SH-SY5Y (cell line): ENCODE measurements at regions not wholly inside any gene's neighbourhood (a gene's known extent, or its start where the extent isn't known, plus 50 kb on each side); places are given as distances from the start of the nearest gene placed in this dataset.

ENCODE experiments used
- GATA2 ChIP-seq: IDR thresholded peaks from 2 replicates; pipeline ENCODE4 v1.6.1; 2011; ENCODE audit warnings: mild to moderate bottlenecking, low read depth, low read length
- GATA3 ChIP-seq: IDR thresholded peaks from 2 replicates; pipeline ENCODE4 v1.6.1; 2011; ENCODE audit warnings: low read depth, mild to moderate bottlenecking, low read length, moderate library complexity

DNA sequence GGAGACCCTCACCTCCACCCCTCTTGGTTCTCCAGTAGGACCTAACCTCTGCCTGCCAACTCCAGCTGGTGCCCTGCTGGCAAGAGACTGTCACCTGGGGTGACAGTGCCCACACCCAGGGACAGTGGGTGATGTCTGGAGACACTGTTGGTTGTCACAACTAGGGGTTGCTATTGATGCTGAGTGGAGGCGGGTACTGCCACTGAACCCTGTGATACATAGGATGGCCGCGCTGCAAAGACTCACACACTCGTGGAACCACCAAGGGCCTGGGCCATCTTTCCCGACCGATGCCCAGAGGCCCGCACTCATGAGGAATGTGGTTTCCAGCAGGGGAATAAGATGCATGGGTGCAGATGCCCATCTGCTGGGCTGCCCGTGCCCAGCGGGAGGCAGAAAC, 143.2 kb downstream of the SHANK2 start:
- TF ChIP-seq GATA3: no peak
- no peak for TF ChIP-seq GATA2

DNA sequence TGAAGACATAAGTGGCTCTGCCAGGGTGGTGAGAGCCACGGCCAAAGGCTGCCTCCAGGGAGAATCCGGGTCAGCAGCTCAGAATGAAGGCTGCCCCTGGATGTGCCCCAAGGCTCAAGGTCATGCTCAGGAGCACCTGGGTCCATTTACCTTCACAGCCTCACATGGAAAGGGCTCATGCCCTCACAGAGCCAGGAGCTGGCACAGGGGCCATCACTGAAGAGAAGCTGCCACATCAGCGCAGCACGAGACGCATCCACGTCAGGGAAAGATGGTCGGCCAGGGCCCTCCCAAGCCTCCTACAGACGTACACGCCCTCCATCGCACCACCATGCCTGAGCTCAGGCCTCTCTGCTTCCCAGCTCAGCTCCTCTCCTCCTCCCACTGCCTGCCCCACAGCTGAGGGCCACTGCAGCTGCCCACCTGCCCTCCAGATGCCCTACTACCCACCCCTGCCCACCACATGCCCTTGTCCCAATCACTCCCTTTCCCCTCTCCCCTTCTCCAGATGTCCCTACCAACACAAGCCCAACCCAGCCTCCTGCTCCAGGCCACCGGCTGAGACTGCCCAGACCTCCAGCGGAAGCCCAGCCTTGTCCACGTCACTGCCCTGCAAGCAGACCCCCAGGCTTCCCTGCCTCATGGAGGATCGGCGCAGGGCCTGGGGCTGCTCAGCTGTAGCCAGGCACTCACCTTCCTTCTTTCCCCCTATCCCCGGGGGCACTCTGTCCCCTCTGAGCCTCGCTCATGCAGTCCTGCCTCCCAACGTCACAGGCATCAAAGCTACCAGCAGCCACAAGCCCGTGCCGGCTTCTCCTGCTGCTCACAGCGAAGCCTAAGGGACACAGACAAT, 144.1 kb downstream of the SHANK2 start:
- TF ChIP-seq GATA2: no peak
- no peak for TF ChIP-seq GATA3

DNA sequence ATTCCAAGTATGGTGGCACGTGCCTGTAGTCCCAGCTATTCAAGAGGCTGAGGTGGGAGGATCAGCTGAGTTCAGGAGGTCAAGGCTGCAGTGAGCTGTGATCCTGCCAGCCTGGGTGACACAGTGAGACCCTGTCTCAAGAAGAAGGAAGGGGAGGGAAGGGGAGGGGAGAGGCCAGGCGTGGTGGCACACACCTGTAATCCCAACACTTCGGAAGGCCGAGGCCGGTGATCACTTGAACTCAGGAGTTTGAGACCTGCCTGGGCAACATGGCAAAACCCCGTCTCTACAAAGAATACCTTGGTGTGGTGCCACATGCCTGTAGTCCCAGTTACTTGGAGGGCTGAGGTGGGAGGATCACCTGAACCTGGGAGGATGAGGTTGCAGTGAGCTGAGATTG, 145.7 kb downstream of the SHANK2 start:
- no peak for TF ChIP-seq GATA2
- TF ChIP-seq GATA3: no peak

DNA sequence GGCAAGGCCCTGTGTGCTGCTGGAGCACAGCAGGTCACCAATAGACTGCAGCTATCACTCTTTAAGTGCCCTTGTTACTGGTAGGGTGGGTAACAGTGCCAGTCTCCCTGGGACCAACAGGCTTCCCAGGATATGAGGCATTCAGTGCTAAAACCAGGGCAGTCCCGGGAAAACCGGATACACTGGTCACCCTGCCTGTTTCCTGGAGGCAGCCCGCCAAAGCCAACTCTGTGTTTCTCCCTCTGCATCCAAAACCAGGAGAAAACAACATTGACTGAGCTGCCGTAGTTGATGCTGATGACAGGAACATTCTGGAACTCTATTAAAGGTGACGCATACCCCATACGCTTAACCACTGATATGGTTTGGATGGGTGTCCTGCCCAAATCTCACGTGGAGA, 149.1 kb downstream of the SHANK2 start:
- TF ChIP-seq GATA2 (no peak), GATA3 (no peak)

DNA sequence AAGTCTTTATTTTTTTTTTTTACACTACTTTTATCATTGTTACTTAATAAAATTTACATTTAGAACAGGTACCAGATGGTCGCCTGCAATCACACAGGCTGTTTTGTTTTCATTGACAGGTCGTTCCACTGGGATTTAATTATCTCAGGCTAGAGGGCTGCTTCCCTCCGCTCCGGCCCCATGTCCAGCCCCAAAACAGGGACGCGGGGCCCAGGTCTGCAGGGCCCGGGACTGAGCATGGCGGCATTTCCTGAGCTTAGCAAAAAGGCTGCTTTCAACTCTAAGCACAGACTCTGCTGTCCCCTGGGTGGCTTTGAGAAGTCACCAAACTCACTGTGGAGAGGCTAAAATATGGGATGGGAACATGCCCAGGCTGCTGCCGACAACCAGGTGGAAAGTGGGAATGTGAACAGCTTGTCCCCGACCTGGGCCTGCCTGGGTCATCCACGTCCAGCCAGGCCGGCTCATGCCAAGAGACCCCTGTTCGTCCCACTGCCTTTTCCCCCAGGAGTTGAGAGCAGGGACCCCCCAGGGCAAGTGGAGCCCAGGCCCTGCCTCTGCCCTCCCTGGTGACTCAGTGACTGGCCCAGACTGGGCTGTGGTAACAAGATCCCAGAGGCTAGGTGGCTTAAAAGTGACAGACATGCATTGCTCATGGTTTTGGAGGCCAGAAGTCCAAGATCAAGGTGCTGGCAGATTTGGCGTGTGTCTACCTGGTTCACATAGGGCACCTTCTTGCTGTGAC, 150.0 kb downstream of the SHANK2 start:
- TF ChIP-seq GATA3: no peak
- TF ChIP-seq GATA2: no peak

DNA sequence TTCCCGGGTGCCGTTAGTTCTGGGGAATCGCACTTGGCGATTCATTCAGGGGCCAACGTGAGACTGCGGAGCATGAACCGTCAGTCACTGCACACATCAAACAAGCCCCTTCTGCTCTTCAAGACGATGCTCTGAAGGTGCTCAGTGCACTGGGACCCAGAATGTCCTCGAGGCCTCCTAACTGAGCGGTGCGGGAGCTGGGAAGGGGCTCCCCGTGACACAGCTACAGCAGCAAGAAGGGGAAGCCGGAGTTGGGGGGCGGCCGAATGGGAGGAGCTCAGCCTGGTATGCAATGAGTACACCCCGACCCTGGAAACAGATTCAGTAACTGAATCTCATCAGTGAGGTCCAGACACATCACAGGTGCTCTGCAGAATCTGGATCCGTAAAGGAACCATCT, 150.8 kb downstream of the SHANK2 start:
- no peak for TF ChIP-seq GATA2

DNA sequence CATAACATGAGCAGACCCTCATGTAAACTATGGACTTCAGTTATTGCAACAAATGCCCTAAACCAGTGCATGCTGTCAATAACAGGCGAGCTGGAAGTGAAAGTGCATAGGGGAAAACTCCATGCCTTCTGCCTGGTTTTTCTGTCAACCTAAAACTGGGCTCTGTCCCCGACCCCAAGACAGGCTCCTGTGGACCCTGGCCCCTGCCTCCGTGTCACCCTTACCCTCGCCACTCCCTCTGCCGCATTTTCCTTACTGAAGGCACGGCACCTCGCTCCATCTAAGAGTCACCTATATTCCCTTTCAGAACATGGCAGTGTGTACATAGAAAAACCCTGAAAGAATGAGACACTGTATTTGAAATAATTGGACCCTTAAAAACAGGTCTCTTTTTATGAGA, 151.3 kb downstream of the SHANK2 start:
- TF ChIP-seq GATA3: no peak
- TF ChIP-seq GATA2: no peak

DNA sequence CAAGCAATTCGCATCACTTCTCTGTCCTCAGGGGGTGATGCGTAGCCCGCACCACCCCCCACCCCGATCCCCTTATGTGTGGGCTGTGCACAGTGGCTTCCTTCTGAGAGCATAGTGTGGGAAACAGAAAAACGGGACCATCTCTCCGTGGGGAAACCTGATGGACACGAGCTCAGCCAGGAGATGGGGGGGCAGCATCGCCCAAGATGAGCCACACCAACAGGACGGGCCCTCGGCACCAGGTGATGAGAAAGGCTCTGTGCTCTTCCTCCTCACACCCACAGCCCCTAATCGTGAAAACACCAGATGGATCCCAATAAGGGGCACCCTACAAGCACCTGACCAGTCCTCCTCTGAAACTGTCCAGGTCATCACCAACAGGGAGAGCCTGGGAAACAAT, 153.6 kb downstream of the SHANK2 start:
- no peak for TF ChIP-seq GATA3
- TF ChIP-seq GATA2: no peak

DNA sequence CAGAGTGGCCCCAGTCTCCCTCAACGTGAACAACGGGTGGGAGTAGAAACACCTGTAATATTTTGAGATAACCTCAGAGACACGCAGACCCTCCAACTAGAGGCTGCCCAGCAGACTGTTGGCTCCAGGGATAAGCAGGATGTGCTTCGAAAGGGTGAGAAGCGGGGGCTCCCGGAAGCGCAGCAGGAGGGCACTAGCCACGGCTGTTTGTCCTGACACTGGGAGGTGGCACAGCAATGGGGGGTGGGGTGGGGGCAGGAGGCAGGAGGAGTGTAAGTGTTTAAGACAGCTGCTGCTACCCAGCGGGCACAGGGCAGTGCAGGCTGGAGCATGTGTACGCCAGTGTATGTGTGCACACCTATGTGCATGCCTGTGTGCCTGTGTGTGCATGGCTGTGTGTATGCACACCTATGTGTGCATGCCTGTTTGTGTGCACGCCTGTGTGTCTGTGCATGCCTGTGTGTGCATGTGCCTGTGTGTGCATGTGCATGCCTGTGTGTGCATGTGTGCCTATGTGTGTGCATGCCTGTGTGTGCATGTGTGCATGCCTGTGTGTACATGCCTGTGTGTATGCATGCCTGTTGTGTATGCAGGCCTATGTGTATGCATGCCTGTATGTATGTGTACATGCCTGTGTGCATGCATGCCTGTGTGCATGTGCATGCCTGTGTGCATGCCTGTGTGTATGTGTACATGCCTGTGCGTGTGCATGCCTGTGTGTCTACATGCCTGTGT, 154.7 kb downstream of the SHANK2 start:
- no peak for TF ChIP-seq GATA2
- no peak for TF ChIP-seq GATA3

DNA sequence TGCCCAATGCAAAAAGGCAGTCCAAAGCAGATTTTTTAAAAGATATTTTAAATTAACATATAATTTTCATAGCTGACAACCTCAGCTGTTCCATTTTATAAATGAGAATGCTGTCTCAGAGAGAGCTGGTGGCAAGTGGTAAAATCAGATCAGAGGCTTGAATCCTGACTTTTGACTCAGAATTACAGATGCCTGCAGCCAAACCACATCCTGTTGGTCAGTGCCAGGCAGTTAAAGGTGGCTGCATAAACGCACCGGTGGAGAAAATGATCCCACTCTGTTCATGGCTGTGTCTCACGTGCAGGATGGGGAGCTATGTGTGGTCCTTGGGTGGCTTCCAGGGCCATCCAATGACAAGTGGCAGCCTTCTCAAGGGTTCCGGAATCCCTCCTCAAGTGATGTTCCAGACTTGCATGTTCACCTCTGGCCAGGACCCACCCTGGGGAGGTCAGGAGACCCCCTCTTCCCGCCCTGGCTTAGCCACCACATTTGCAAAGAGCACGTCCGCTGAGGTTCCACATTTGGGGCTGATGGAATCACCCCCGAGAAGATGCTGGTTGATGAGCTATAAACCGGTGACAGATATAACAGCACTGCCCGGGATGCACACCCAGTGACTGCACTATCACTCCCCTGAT, 155.5 kb downstream of the SHANK2 start:
- no peak for TF ChIP-seq GATA2
- TF ChIP-seq GATA3: no peak

DNA sequence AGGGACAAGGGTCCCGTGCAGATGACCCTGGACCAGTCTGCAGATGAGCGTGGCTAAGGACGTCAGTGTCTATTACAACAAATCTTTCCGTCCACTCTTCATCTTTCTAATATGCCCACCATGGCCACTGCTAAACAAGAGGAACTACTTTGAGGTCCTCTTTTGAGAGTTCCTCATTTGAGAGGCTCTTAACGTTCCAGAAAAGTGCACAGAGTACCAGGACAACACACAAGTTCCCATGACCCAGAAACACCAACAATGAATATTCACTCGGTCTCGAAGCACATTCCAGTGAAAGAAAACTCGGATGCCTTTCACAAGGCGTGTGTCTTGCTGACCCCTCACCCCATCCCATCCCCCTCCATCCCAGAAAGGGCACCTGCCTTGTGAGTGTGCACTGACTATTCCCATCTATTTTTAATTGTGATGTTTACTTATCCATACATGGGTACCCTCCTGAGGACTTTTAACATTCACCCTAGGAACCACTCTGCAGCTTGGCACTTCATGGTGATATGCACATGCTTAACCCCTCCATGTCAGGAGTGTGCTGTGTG, 157.0 kb downstream of the SHANK2 start:
- TF ChIP-seq GATA2 (no peak), GATA3 (no peak)

DNA sequence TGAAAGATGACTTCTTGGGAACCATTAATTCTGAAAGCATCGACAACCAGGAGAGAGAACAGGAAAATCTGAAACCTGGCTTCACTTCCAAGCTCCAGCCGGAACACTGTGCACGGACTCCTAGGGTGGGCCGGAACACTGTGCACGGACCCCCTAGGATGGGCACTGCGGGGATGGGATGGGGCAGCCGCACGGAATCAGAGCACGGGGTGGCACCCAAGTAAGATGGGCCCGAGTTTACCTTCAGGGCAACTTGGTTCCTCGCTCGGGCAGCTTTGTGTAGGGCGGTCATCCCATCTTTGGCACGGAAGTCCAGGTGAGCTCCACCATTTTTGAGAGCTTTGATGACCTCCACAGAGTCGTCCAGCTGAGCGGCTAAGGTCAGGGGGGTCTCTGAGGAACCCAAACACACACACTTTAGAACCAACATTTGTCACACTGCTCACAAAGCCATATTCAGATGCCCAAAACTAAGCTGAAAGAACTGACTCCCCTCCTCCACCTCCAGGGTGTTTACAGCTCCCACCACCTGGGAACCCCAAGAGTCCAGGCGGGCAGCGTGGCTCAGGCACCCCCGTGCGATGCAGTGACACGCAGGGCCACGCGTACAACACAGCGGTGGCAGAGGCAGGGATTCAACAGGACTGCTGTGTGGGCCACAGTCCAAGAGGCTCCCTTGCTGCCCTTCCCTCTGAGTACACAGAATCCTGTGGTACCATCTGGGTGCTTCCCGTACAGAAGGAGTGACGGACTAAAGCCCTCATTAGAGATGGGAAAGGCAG, 157.9 kb downstream of the SHANK2 start:
- TF ChIP-seq GATA3: no peak
- no peak for TF ChIP-seq GATA2

DNA sequence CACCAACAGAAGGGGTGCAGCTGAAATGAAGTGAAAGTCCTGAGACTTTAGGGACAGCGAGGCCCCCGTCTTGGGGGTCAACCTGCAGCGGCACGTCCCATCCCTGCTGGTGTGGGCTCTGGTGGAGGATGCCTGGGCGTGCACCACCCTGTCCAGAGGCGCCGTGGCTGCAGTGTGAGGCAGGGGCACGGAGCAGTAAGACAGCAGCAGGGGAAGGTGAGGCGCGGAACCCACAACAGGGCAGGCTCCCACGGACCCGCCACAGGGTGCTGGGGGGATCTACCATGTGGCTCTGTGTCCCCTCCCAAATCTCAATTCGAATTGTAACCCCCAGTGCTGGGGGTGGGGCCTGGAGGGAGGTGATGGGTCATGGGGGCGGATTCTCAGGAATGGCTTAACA, 158.6 kb downstream of the SHANK2 start:
- TF ChIP-seq GATA3 (no peak), GATA2 (no peak)
